GM19463 (cell line): ENCODE measurements at regions not wholly inside any gene's neighbourhood (a gene's known extent, or its start where the extent isn't known, plus 50 kb on each side); places are given as distances from the start of the nearest gene placed in this dataset.

Experiments used
- ATAC-seq: cut with Tn5 transposase; IDR thresholded peaks from one replicate; pipeline ENCODE4 v1.9.1; 2021; ENCODE audit warnings: mild to moderate bottlenecking, moderate library complexity; ENCODE audit not compliant: unreplicated experiment

GRCh38 chr14:51307551-51307950 is 67.5 kb downstream of the TMX1 start:
- ATAC-seq: no peak

- ATAC-seq: no peak
Observed at GRCh38 chr14:51308866-51309265, 68.8 kb downstream of the TMX1 start.

GRCh38 chr14:51310505-51310944 is 70.5 kb downstream of the TMX1 start:
- ATAC-seq: no peak

- ATAC-seq: no peak
Observed at GRCh38 chr14:51314321-51315015, 74.4 kb downstream of the TMX1 start.

GRCh38 chr14:51317373-51317772 is 77.3 kb downstream of the TMX1 start:
- no peak for ATAC-seq

- ATAC-seq: no peak
Observed at GRCh38 chr14:51318813-51319597, 79.0 kb downstream of the TMX1 start.

GRCh38 chr14:51321036-51321435 is 81.0 kb downstream of the TMX1 start:
- no peak for ATAC-seq

GRCh38 chr14:51323492-51323891 is 83.4 kb downstream of the TMX1 start:
- ATAC-seq: no peak

GRCh38 chr14:51327376-51327775 is 87.3 kb downstream of the TMX1 start:
- ATAC-seq: no peak

GRCh38 chr14:51328064-51328771 is 88.2 kb downstream of the TMX1 start:
- ATAC-seq: no peak

GRCh38 chr14:51328772-51329353 is 88.8 kb downstream of the TMX1 start:
- no peak for ATAC-seq

- no peak for ATAC-seq
Observed at GRCh38 chr14:51331486-51332367, 91.7 kb downstream of the TMX1 start.

- no peak for ATAC-seq
Observed at GRCh38 chr14:51333299-51333698, 93.3 kb downstream of the TMX1 start.

GRCh38 chr14:51333901-51334521 is 94.0 kb downstream of the TMX1 start:
- no peak for ATAC-seq

GRCh38 chr14:51334566-51334965 is 94.5 kb downstream of the TMX1 start:
- ATAC-seq: no peak

- ATAC-seq: no peak
Observed at GRCh38 chr14:51335531-51335930, 95.5 kb downstream of the TMX1 start.

GRCh38 chr14:51335961-51336723 is 96.1 kb downstream of the TMX1 start:
- ATAC-seq: no peak

- ATAC-seq: no peak
Observed at GRCh38 chr14:51336734-51337133, 96.7 kb downstream of the TMX1 start.

- ATAC-seq: no peak
Observed at GRCh38 chr14:51337520-51337919, 97.5 kb downstream of the TMX1 start.
